ENCODE measurements at regions not wholly inside any gene's neighbourhood (a gene's known extent, or its start where the extent isn't known, plus 50 kb on each side); places are given as distances from the start of the nearest gene placed in this dataset.

GRCh38 chr16:63530974-63531373 lies 1494.7 kb upstream of the CDH8 start:
- TF ChIP-seq CTCF (IDR thresholded peaks at IDR 0.05), result no peak
- TF ChIP-seq POLR2A (IDR thresholded peaks at IDR 0.05), result no peak

All from uterus (tissue), 2 donors.